Neural progenitor cell (in vitro differentiated cells): ENCODE measurements at regions not wholly inside any gene's neighbourhood (a gene's known extent, or its start where the extent isn't known, plus 50 kb on each side); places are given as distances from the start of the nearest gene placed in this dataset.

Experiments used
- DNase-seq: peaks from one replicate; pipeline ENCODE4 v3.0.0-alpha.2; 2016; ENCODE audit warnings: low spot score
- H2AFZ ChIP-seq: fragments of 200-600 bp; sonication (generic); replicated peaks from 2 replicates; pipeline ENCODE4 v1.6.1; 2016; ENCODE audit warnings: antibody characterized with exemption
- H3F3A ChIP-seq: fragments of 200-600 bp; sonication (generic); 2 replicates; pipeline ENCODE4 v1.6.1; 2016; ENCODE audit warnings: antibody characterized with exemption, low read depth
- H3K27ac ChIP-seq: fragments of 200-600 bp; sonication (generic); 2 replicates; pipeline ENCODE4 v1.5.1; 2016; ENCODE audit warnings: mild to moderate bottlenecking
- H3K27me3 ChIP-seq: fragments of 200-600 bp; sonication (generic); 2 replicates; pipeline ENCODE4 v1.6.1; 2016; ENCODE audit warnings: mild to moderate bottlenecking, moderate library complexity
- H3K36me3 ChIP-seq: fragments of 200-600 bp; sonication (generic); 2 replicates; pipeline ENCODE4 v1.5.1; 2016
- H3K4me1 ChIP-seq: fragments of 200-600 bp; sonication (generic); 2 replicates; pipeline ENCODE4 v1.6.1; 2016; ENCODE audit warnings: mixed run types
- H3K4me2 ChIP-seq: fragments of 200-600 bp; sonication (generic); 2 replicates; pipeline ENCODE4 v1.6.1; 2016
- H3K4me3 ChIP-seq: fragments of 200-600 bp; sonication (generic); 2 replicates; pipeline ENCODE4 v1.5.1; 2016
- H3K79me2 ChIP-seq: fragments of 200-600 bp; sonication (generic); 2 replicates; pipeline ENCODE4 v1.6.1; 2016; ENCODE audit warnings: low read depth
- H3K9ac ChIP-seq: fragments of 200-600 bp; sonication (generic); 2 replicates; pipeline ENCODE4 v1.6.1; 2016
- H3K9me3 ChIP-seq: fragments of 200-600 bp; sonication (generic); 2 replicates; pipeline ENCODE4 v1.5.1; 2016; ENCODE audit warnings: low read depth
- H4K20me1 ChIP-seq: fragments of 200-600 bp; sonication (generic); 2 replicates; pipeline ENCODE4 v1.6.1; 2016; ENCODE audit warnings: low read depth
- H3K27ac Mint-ChIP-seq: 3 replicates; pipeline ENCODE4 v1.8.0; 2021; ENCODE audit warnings: mixed read lengths
- H3K27me3 Mint-ChIP-seq: 2 replicates; pipeline ENCODE4 v1.8.0; 2022; ENCODE audit warnings: low read depth, mild to moderate bottlenecking, inconsistent platforms, moderate library complexity, mixed read lengths; ENCODE audit not compliant: insufficient read depth
- H3K36me3 Mint-ChIP-seq: 3 replicates; pipeline ENCODE4 v1.8.0; 2021; ENCODE audit warnings: mixed read lengths
- H3K4me1 Mint-ChIP-seq: 3 replicates; pipeline ENCODE4 v1.8.0; 2021; ENCODE audit warnings: mixed read lengths
- H3K4me3 Mint-ChIP-seq: 3 replicates; pipeline ENCODE4 v1.8.0; 2021; ENCODE audit warnings: mild to moderate bottlenecking, moderate library complexity, mixed read lengths
- H3K9me3 Mint-ChIP-seq: 3 replicates; pipeline ENCODE4 v1.8.0; 2020; ENCODE audit warnings: mixed read lengths
- CTCF ChIP-seq: fragments of 200-600 bp; sonication (generic); IDR thresholded peaks from 2 replicates; pipeline ENCODE4 v1.5.1; 2017; ENCODE audit warnings: antibody characterized with exemption, mild to moderate bottlenecking
- EZH2 ChIP-seq: fragments of 200-600 bp; sonication (generic); IDR thresholded peaks from 2 replicates; pipeline ENCODE4 v1.6.1; 2017; ENCODE audit warnings: antibody characterized with exemption, mild to moderate bottlenecking, moderate library complexity
- EZH2phosphoT487 ChIP-seq: fragments of 200-600 bp; sonication (generic); IDR thresholded peaks from 2 replicates; pipeline ENCODE4 v1.6.1; 2017; ENCODE audit warnings: antibody characterized with exemption

GRCh38 chr6:2566048-2566447 is 184.7 kb downstream of the MYLK4 start:
- Histone ChIP-seq H4K20me1 (no peaks in the 10 kb centered on the region), H3K9me3 (peaks cover 8% of the 10 kb centered on the region), H3K4me2 (no peak overlapping the region), H3K36me3 (no peaks in the 10 kb centered on the region), H3K9ac (no peak overlapping the region), H3K79me2 (no peaks in the 10 kb centered on the region), H3K27me3 (no peaks in the 10 kb centered on the region), H3K4me1 (peaks cover 3% of the 10 kb centered on the region), H3F3A (no peaks in the 10 kb centered on the region), H2AFZ (no peak overlapping the region), H3K4me3 (no peak overlapping the region), H3K27ac (no peak overlapping the region)
- peaks cover 5% of the 10 kb centered on the region for H3K9me3 Mint-ChIP-seq
- peaks cover 2% of the 10 kb centered on the region for H3K27me3 Mint-ChIP-seq
- no peaks in the 10 kb centered on the region for H3K36me3 Mint-ChIP-seq
- no peak overlapping the region for H3K27ac Mint-ChIP-seq
- H3K4me3 Mint-ChIP-seq, result no peak overlapping the region
- no peak for DNase-seq
- H3K4me1 Mint-ChIP-seq, result peaks cover 17% of the 10 kb centered on the region
- TF ChIP-seq CTCF (no peak), EZH2 (no peak), EZH2phosphoT487 (no peak)

- H3K9me3 Mint-ChIP-seq, result peaks cover 5% of the 10 kb centered on the region
- H3K4me3 Mint-ChIP-seq, result no peak overlapping the region
- Histone ChIP-seq H3K27me3 (no peaks in the 10 kb centered on the region), H3K4me1 (peaks cover 7% of the 10 kb centered on the region), H4K20me1 (no peaks in the 10 kb centered on the region), H3K9ac (no peak overlapping the region), H3F3A (no peaks in the 10 kb centered on the region), H2AFZ (no peak overlapping the region), H3K4me3 (no peak overlapping the region), H3K36me3 (no peaks in the 10 kb centered on the region), H3K27ac (no peak overlapping the region), H3K4me2 (no peak overlapping the region), H3K9me3 (peaks cover 8% of the 10 kb centered on the region), H3K79me2 (no peaks in the 10 kb centered on the region)
- H3K4me1 Mint-ChIP-seq, result peaks cover 22% of the 10 kb centered on the region
- TF ChIP-seq CTCF (no peak), EZH2phosphoT487 (no peak)
- no peak for DNase-seq
- no peaks in the 10 kb centered on the region for H3K36me3 Mint-ChIP-seq
- peaks cover 3% of the 10 kb centered on the region for H3K27me3 Mint-ChIP-seq
- H3K27ac Mint-ChIP-seq, result peak overlapping the region; percentile 40
Measured at GRCh38 chr6:2565499-2565898, 185.2 kb downstream of the MYLK4 start.

GRCh38 chr6:2563635-2564034 is 187.1 kb downstream of the MYLK4 start:
- H3K9me3 Mint-ChIP-seq, result no peaks in the 10 kb centered on the region
- no peak for DNase-seq
- H3K36me3 Mint-ChIP-seq, result no peaks in the 10 kb centered on the region
- H3K9me3 ChIP-seq, result no peaks in the 10 kb centered on the region
- no peaks in the 10 kb centered on the region for H4K20me1 ChIP-seq
- H3K4me3 Mint-ChIP-seq, result no peak overlapping the region
- H3K27ac ChIP-seq, result no peak overlapping the region
- no peak overlapping the region for H2AFZ ChIP-seq
- H3K4me3 ChIP-seq, result no peak overlapping the region
- no peak overlapping the region for H3K4me2 ChIP-seq
- no peak overlapping the region for H3K9ac ChIP-seq
- no peaks in the 10 kb centered on the region for H3K27me3 ChIP-seq
- H3K4me1 Mint-ChIP-seq, result peaks cover 37% of the 10 kb centered on the region
- no peaks in the 10 kb centered on the region for H3K79me2 ChIP-seq
- H3F3A ChIP-seq, result no peaks in the 10 kb centered on the region
- no peaks in the 10 kb centered on the region for H3K36me3 ChIP-seq
- TF ChIP-seq EZH2phosphoT487 (no peak), EZH2 (no peak), CTCF (no peak)
- peaks cover 8% of the 10 kb centered on the region for H3K4me1 ChIP-seq
- H3K27ac Mint-ChIP-seq, result no peak overlapping the region
- H3K27me3 Mint-ChIP-seq, result peaks cover 4% of the 10 kb centered on the region
